Left ventricle myocardium inferior (tissue), 1 donor: ENCODE measurements at regions not wholly inside any gene's neighbourhood (a gene's known extent, or its start where the extent isn't known, plus 50 kb on each side); places are given as distances from the start of the nearest gene placed in this dataset.
A peak's percentile ranks its signal among the peaks of the same experiment; 100 is the strongest.

Experiments
- DNase-seq: peaks from one replicate; pipeline ENCODE4 v3.0.0-alpha.2; 2020
- H3K27ac ChIP-seq: fragments of 200-600 bp; replicated peaks from 2 replicates; pipeline ENCODE4 v1.8.0; 2021
- H3K27me3 ChIP-seq: fragments of 200-600 bp; 2 replicates; pipeline ENCODE4 v1.8.0; 2021; ENCODE audit warnings: low read depth
- H3K36me3 ChIP-seq: fragments of 200-600 bp; 2 replicates; pipeline ENCODE4 v1.8.0; 2021
- H3K4me1 ChIP-seq: fragments of 200-600 bp; 2 replicates; pipeline ENCODE4 v1.8.0; 2021
- H3K4me3 ChIP-seq: fragments of 200-600 bp; 2 replicates; pipeline ENCODE4 v1.8.0; 2021; ENCODE audit warnings: mild to moderate bottlenecking, moderate library complexity
- H3K9me3 ChIP-seq: fragments of 200-600 bp; replicated peaks from 2 replicates; pipeline ENCODE4 v1.8.0; 2021
- intact Hi-C: fragments of 100-400 bp; cut with micrococcal nuclease; formaldehyde crosslinking; loops from one replicate; pipeline ENCODE4 v1.11.0; 2022
- TF ChIP-seq, protein P1 (sequence below): fragments of 200-600 bp; IDR thresholded peaks from 2 replicates; pipeline ENCODE4 v1.8.0; 2021; ENCODE audit warnings: antibody characterized with exemption, mild to moderate bottlenecking, borderline replicate concordance
- donor health status: DM: no; HTN: yes; CAD: no; lungs with severe emphysema.

DNA sequence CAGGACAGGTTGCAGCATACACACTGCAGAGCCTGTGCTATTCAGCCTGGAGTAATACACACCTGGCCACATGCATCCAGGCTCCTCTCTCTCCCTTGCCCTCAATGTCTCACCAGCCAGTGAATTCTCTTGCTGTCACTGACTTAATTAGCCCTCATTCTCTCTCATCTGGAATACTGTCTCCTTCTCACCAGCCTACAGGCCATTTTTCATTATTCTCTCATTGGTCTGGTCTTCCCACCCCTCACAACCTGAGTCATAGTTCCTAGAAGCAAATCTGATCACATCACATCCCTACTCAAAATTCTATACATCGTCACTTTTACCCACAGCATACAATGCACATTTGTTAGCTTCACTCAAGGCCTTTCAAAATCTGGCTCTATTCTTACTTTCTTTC lies 333.1 kb downstream of the PIK3C3 start:
- intact Hi-C loops: no loop called here
- no peaks in the 10 kb centered on the region for H3K4me1 ChIP-seq
- TF ChIP-seq, protein P1, sequence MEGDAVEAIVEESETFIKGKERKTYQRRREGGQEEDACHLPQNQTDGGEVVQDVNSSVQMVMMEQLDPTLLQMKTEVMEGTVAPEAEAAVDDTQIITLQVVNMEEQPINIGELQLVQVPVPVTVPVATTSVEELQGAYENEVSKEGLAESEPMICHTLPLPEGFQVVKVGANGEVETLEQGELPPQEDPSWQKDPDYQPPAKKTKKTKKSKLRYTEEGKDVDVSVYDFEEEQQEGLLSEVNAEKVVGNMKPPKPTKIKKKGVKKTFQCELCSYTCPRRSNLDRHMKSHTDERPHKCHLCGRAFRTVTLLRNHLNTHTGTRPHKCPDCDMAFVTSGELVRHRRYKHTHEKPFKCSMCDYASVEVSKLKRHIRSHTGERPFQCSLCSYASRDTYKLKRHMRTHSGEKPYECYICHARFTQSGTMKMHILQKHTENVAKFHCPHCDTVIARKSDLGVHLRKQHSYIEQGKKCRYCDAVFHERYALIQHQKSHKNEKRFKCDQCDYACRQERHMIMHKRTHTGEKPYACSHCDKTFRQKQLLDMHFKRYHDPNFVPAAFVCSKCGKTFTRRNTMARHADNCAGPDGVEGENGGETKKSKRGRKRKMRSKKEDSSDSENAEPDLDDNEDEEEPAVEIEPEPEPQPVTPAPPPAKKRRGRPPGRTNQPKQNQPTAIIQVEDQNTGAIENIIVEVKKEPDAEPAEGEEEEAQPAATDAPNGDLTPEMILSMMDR: no peak

DNA sequence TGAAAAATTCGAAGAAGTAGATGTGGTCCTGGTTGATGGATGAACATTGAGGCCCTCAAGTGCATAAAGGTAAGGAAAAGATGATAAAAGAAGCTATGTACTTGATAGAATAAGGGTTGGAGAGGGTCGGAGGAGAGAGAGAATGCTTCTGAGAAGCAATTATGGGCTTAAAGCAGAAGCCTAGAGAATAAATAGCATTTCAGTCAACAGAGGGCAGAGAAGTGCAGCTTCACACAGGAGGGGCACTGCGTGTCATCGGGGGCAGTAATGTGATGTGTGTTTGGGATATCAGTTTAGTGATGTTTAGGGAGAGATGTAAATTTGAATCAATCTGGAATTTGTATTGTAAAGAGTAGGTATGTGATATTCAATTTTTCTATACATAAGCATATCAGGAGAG lies 334.5 kb downstream of the PIK3C3 start:
- peaks cover 8% of the 10 kb centered on the region for H3K9me3 ChIP-seq
- no peak overlapping the region for H3K27ac ChIP-seq
- intact Hi-C loops: no loop called here
- DNase-seq: no peak
- H3K4me1 ChIP-seq: no peaks in the 10 kb centered on the region
- TF ChIP-seq, protein P1: no peak
- no peak overlapping the region for H3K4me3 ChIP-seq
- no peaks in the 10 kb centered on the region for H3K27me3 ChIP-seq
- H3K36me3 ChIP-seq: no peaks in the 10 kb centered on the region

More for the DNA sequence above, 333.1 kb downstream of the PIK3C3 start:
- no peak overlapping the region for H3K4me3 ChIP-seq
- no peaks in the 10 kb centered on the region for H3K36me3 ChIP-seq
- no peak for DNase-seq
- H3K27ac ChIP-seq: no peak overlapping the region
- no peaks in the 10 kb centered on the region for H3K27me3 ChIP-seq
- H3K9me3 ChIP-seq: peaks cover 8% of the 10 kb centered on the region

DNA sequence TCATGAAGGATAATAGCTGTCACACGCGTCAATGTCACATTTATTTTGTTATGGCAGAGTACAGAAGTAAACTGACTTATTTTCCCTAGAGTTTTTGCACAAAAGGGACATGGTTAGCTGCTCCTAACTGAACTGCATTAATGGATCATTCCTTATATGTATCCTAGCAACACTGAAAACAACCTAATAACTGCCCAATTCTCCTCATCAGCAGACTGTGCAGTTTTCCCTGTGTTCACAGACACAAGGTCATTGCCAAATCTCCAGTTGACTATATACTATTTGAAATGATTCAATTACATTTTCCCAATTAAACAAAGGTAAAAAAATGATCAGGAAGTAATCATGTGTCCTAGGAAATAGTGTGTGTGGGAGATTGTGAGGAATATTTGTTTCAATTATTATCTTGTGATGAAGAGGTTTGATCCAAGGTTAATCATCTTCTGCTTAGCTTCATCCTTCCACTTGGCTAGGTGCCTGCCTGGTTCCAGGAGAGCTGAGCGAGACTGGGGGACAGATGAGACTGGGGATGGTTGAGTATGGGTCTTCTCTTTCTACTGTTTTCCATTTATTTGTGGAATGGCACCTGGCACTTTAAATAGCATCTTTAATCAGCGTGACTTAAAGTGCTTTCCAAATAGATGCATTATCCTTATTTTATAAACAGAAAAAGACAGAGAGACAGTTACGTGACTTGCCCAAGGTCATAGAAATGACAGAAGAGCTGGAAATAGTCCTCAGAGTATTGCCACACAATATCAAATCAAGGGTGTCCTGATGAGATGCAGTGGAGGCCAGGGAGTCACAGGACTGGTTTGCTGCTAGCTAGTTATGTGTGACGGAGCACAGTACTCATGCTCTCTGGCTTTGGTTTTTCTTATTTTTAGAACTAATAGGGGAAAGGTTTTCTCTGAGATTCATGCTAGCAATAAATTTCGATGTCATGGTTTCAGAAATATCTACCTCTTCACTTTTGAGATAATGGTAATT lies 335.6 kb downstream of the PIK3C3 start:
- intact Hi-C loops: loop anchor here (10.0 kb wide), 1 partner anchor 176 kb away; no protein-coding TSS in a partner anchor
- no peak overlapping the region for H3K4me3 ChIP-seq
- H3K27me3 ChIP-seq: no peaks in the 10 kb centered on the region
- no peaks in the 10 kb centered on the region for H3K36me3 ChIP-seq
- no peaks in the 10 kb centered on the region for H3K4me1 ChIP-seq
- peak; percentile 24 for DNase-seq
- TF ChIP-seq, protein P1: no peak
- peak overlapping the region; percentile 78 for H3K27ac ChIP-seq
- peaks cover 8% of the 10 kb centered on the region for H3K9me3 ChIP-seq

DNA sequence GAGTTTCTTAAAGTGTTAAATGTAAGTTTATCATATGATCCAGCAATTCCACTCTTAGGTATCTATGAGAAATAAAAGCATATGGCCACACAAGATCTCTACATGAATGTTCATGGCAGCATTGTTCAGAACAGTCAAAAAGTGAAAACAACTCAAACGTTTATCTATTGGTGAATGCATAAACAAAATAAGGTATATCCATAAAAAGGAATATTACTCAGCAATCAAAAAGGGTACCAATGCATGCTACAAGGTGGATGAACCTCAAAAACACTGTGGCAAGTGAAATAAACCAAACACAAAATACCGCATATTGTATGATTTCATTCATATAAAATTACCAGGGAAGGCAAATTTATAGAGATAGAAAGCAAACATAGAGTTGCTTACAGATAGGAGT lies 337.6 kb downstream of the PIK3C3 start:
- TF ChIP-seq, protein P1: no peak
- Histone ChIP-seq H3K27me3 (no peaks in the 10 kb centered on the region), H3K27ac (no peak overlapping the region), H3K4me3 (no peak overlapping the region), H3K4me1 (no peaks in the 10 kb centered on the region), H3K36me3 (no peaks in the 10 kb centered on the region), H3K9me3 (peaks cover 8% of the 10 kb centered on the region)
- intact Hi-C loops: loop anchor here (10.0 kb wide), 1 partner anchor 178 kb away; no protein-coding TSS in a partner anchor
- no peak for DNase-seq

- H3K4me3 ChIP-seq: no peak overlapping the region
- H3K36me3 ChIP-seq: no peaks in the 10 kb centered on the region
- peaks cover 7% of the 10 kb centered on the region for H3K4me1 ChIP-seq
- no peak overlapping the region for H3K27ac ChIP-seq
- TF ChIP-seq, protein P1: no peak
- no peaks in the 10 kb centered on the region for H3K27me3 ChIP-seq
- H3K9me3 ChIP-seq: peaks cover 8% of the 10 kb centered on the region
- DNase-seq: no peak
- intact Hi-C loops: loop anchor here (10.0 kb wide), 1 partner anchor 181 kb away; no protein-coding TSS in a partner anchor
Observed at GRCh38 chr18:42296192-42296591, 341.2 kb downstream of the PIK3C3 start.
